Nephron (organoid): ENCODE measurements at regions not wholly inside any gene's neighbourhood (a gene's known extent, or its start where the extent isn't known, plus 50 kb on each side); places are given as distances from the start of the nearest gene placed in this dataset.

Experiments
- H3K27ac Mint-ChIP-seq, 3 experiments: 2 replicates each; pipeline ENCODE4 v1.8.0; 2020; ENCODE audit warnings: mixed read lengths in 3 of 3, mild to moderate bottlenecking in 2 of 3, moderate library complexity in 1 of 3
- H3K27me3 Mint-ChIP-seq: 2 replicates; pipeline ENCODE4 v1.8.0; 2021; ENCODE audit warnings: low read depth, mild to moderate bottlenecking, moderate library complexity, mixed read lengths
- H3K36me3 Mint-ChIP-seq: 2 replicates; pipeline ENCODE4 v1.8.0; 2020; ENCODE audit warnings: low read depth, mixed read lengths
- H3K4me1 Mint-ChIP-seq: 2 replicates; pipeline ENCODE4 v1.8.0; 2020; ENCODE audit warnings: mixed read lengths
- H3K4me3 Mint-ChIP-seq, 3 experiments: 2 replicates each; pipeline ENCODE4 v1.8.0; 2020; ENCODE audit warnings: mild to moderate bottlenecking in 3 of 3, mixed read lengths in 3 of 3, moderate library complexity in 2 of 3
- H3K9me3 Mint-ChIP-seq: 2 replicates; pipeline ENCODE4 v1.8.0; 2020; ENCODE audit warnings: mixed read lengths
- TF ChIP-seq, protein P1 (sequence below), 3 experiments: fragments of 200-600 bp; sonication (generic); IDR thresholded peaks; one replicate each; pipeline ENCODE4 v1.5.0; 2021; ENCODE audit warnings: antibody characterized with exemption in 3 of 3; ENCODE audit not compliant: unreplicated experiment in 3 of 3

DNA sequence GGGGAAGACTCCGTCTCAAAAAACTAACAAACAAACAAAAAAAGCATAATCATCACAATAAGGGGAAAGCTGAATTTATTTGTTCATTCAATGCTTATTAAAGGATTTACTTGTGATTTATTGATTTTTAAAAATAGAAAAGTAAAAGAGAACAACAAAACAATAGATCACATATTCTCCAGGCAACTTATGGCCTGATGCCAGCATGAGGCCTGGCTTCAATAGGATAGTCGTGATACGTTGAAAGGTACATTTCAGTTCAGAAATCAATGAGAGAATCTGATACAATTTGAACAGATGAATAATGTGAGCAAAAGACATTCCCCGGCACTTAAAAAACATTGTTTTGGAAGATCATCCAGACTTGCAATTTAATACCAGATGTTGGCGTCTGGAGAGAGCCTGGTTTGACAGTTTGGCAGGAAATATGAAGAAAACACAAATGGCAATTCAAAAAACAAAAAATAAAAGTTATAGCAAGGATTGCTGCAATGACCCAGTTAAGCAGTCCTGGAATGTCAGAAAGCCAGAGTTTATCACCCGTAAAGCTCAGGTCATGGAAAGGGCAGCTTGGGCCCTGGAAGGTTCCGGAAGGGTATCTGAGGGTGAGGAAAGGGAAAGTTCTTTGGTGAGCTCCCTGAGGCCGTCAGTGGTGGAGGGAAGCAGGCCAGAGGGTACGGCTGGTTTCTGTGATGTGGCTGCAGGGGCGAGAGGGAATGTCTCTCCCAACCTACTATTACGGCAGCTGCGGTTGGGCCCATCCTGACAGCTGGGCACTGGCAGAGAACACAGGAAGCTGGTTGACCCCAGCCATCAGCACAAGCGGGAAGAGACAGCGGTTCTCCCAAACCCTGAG lies 230.2 kb upstream of the HES1 start:
- Mint-ChIP-seq H3K27ac (peak overlapping the region; percentile 15 to 31 (median 16)), H3K4me3 (no peak overlapping the region), H3K27me3 (peaks cover 15% of the 10 kb centered on the region), H3K4me1 (peaks cover 48% of the 10 kb centered on the region), H3K36me3 (no peaks in the 10 kb centered on the region), H3K9me3 (peaks cover 7% of the 10 kb centered on the region)
- TF ChIP-seq, protein P1, sequence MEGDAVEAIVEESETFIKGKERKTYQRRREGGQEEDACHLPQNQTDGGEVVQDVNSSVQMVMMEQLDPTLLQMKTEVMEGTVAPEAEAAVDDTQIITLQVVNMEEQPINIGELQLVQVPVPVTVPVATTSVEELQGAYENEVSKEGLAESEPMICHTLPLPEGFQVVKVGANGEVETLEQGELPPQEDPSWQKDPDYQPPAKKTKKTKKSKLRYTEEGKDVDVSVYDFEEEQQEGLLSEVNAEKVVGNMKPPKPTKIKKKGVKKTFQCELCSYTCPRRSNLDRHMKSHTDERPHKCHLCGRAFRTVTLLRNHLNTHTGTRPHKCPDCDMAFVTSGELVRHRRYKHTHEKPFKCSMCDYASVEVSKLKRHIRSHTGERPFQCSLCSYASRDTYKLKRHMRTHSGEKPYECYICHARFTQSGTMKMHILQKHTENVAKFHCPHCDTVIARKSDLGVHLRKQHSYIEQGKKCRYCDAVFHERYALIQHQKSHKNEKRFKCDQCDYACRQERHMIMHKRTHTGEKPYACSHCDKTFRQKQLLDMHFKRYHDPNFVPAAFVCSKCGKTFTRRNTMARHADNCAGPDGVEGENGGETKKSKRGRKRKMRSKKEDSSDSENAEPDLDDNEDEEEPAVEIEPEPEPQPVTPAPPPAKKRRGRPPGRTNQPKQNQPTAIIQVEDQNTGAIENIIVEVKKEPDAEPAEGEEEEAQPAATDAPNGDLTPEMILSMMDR (IDR thresholded peaks at IDR 0.05; ENCODE audit: unreplicated experiment in 3 of 3): no peak

GRCh38 chr3:193906849-193907410 lies 229.0 kb upstream of the HES1 start:
- Mint-ChIP-seq H3K27ac (no peak overlapping the region), H3K36me3 (no peaks in the 10 kb centered on the region), H3K4me1 (peaks cover 45% of the 10 kb centered on the region), H3K27me3 (peaks cover 10% of the 10 kb centered on the region), H3K4me3 (no peak overlapping the region), H3K9me3 (peaks cover 7% of the 10 kb centered on the region)
- TF ChIP-seq, protein P1 (IDR thresholded peaks at IDR 0.05; ENCODE audit: unreplicated experiment in 3 of 3): no peak

- Mint-ChIP-seq H3K36me3 (no peaks in the 10 kb centered on the region), H3K9me3 (peaks cover 7% of the 10 kb centered on the region), H3K4me3 (no peak overlapping the region), H3K27ac (no peak overlapping the region), H3K4me1 (peaks cover 36% of the 10 kb centered on the region), H3K27me3 (peaks cover 16% of the 10 kb centered on the region)
- TF ChIP-seq, protein P1 (IDR thresholded peaks at IDR 0.05; ENCODE audit: unreplicated experiment in 3 of 3): no peak
Measured at GRCh38 chr3:193908181-193908744, 227.7 kb upstream of the HES1 start.

GRCh38 chr3:193909387-193909786 lies 226.6 kb upstream of the HES1 start:
- Mint-ChIP-seq H3K27me3 (peaks cover 13% of the 10 kb centered on the region), H3K27ac (no peak overlapping the region), H3K4me1 (peaks cover 24% of the 10 kb centered on the region), H3K9me3 (peaks cover 7% of the 10 kb centered on the region), H3K4me3 (no peak overlapping the region), H3K36me3 (no peaks in the 10 kb centered on the region)
- TF ChIP-seq, protein P1 (IDR thresholded peaks at IDR 0.05; ENCODE audit: unreplicated experiment in 3 of 3): no peak

DNA sequence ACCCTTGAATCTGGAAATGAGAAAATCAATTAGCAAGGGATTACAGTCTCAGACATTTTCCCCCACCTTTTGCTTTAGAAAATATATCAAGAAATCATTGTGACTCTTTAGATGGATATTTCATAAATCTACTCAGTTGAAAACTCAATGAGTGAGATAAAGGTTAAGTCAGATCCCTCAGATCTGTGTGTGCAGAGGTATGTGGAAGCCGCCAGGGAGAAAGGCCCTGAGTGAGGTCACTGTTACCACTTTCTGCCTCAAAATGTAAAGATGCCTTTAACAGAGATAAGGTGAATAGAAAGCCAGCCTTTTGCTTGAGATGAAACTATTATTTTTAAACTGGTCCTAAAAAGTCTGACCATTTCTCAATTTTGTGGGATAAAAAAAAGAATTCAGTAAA lies 225.6 kb upstream of the HES1 start:
- Mint-ChIP-seq H3K4me1 (peaks cover 15% of the 10 kb centered on the region), H3K4me3 (no peak overlapping the region), H3K27ac (peak overlapping the region in 1 of 3 experiments; percentile 55), H3K9me3 (peaks cover 7% of the 10 kb centered on the region), H3K36me3 (no peaks in the 10 kb centered on the region), H3K27me3 (peaks cover 13% of the 10 kb centered on the region)
- TF ChIP-seq, protein P1 (IDR thresholded peaks at IDR 0.05; ENCODE audit: unreplicated experiment in 3 of 3): no peak
